GM13977 (cell line): ENCODE measurements at regions not wholly inside any gene's neighbourhood (a gene's known extent, or its start where the extent isn't known, plus 50 kb on each side); places are given as distances from the start of the nearest gene placed in this dataset.

Source experiments
- DNase-seq: peaks from one replicate; pipeline ENCODE4 v3.0.0; 2012; ENCODE audit warnings: low spot score
- CTCF ChIP-seq: IDR thresholded peaks from 2 replicates; pipeline ENCODE4 v1.5.1; 2012; ENCODE audit warnings: mild to moderate bottlenecking, control low read depth; ENCODE audit not compliant: insufficient read depth; ENCODE audit errors: extremely low read depth, missing control alignments
- in situ Hi-C: fragments of 300-500 bp; cut with MboI; formaldehyde crosslinking; loops from one replicate; pipeline ENCODE4 v1.12.0; 2022; ENCODE audit warnings: low sequenced_read_pairs, low pct_unique_long_range_greater_than_20kb, mixed read lengths, inconsistent platforms; ENCODE audit not compliant: unreplicated experiment

GRCh38 chr18:28494151-28494550 lies 317.2 kb upstream of the CDH2 start:
- in situ Hi-C loops, result no loop called here
- no peak for TF ChIP-seq CTCF
- no peak for DNase-seq

- peak; percentile 5 for DNase-seq
- in situ Hi-C loops, result no loop called here
- no peak for TF ChIP-seq CTCF
Measured at GRCh38 chr18:28485918-28486317, 309.0 kb upstream of the CDH2 start.

GRCh38 chr18:28485210-28485801 lies 308.4 kb upstream of the CDH2 start:
- in situ Hi-C loops, result no loop called here
- TF ChIP-seq CTCF, result no peak

GRCh38 chr18:28478531-28478930 lies 301.6 kb upstream of the CDH2 start:
- no peak for DNase-seq
- in situ Hi-C loops, result no loop called here
- no peak for TF ChIP-seq CTCF

More at GRCh38 chr18:28485210-28485801, 308.4 kb upstream of the CDH2 start:
- no peak for DNase-seq

GRCh38 chr18:28476302-28476701 lies 299.4 kb upstream of the CDH2 start:
- TF ChIP-seq CTCF, result no peak
- in situ Hi-C loops, result no loop called here
- DNase-seq, result no peak

- in situ Hi-C loops, result no loop called here
Measured at GRCh38 chr18:28469946-28470345, 293.0 kb upstream of the CDH2 start.

More at GRCh38 chr18:28469946-28470345, 293.0 kb upstream of the CDH2 start:
- no peak for TF ChIP-seq CTCF
- DNase-seq, result no peak
